ENCODE measurements at regions not wholly inside any gene's neighbourhood (a gene's known extent, or its start where the extent isn't known, plus 50 kb on each side); places are given as distances from the start of the nearest gene placed in this dataset.

DNA sequence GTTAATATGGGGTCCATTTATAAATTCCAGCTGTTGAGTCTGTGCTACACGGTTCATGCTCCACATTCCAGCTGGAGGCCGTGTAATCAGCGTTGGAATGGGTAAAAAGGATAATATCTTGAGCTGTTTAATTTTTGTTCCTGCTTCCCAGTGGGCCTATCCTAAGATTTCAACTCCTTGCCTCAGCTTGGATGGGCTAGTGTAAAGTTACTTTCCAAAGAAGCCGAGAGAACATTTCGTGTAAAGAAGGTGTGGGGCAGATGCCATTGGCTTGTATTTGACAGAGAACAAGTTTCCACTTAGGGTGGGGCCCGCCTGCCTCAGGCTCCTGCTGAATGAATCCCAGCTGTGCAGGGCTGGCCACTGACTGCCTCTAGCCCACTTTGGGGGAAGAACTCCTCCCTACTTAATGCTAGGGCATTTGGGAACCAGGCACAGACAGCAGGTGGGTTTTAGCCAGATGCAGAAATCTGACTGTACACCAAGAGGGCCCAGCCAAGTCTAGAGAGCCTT, 125.9 kb upstream of the LYZL2 start:
- H3K4me3 ChIP-seq (ENCODE audit: low read depth, low read length): no peak overlapping the region
- CTCF ChIA-PET: no interaction called here
- TF ChIP-seq, protein P1, sequence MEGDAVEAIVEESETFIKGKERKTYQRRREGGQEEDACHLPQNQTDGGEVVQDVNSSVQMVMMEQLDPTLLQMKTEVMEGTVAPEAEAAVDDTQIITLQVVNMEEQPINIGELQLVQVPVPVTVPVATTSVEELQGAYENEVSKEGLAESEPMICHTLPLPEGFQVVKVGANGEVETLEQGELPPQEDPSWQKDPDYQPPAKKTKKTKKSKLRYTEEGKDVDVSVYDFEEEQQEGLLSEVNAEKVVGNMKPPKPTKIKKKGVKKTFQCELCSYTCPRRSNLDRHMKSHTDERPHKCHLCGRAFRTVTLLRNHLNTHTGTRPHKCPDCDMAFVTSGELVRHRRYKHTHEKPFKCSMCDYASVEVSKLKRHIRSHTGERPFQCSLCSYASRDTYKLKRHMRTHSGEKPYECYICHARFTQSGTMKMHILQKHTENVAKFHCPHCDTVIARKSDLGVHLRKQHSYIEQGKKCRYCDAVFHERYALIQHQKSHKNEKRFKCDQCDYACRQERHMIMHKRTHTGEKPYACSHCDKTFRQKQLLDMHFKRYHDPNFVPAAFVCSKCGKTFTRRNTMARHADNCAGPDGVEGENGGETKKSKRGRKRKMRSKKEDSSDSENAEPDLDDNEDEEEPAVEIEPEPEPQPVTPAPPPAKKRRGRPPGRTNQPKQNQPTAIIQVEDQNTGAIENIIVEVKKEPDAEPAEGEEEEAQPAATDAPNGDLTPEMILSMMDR (IDR thresholded peaks at IDR 0.05; ENCODE audit: low read depth, low read length): no peak
- peak overlapping the region; percentile 42 for H3K27ac ChIP-seq (ENCODE audit: low read depth, low read length)
- POLR2A ChIA-PET: interaction anchor here (1.7 kb wide), 1 partner anchor 19 kb away, joined by 7 read pairs; no protein-coding TSS in a partner anchor
- peak; percentile 10 for DNase-seq (ENCODE audit: low read depth, low spot score)
- H3K9me3 ChIP-seq (ENCODE audit: control insufficient read depth, insufficient read depth, low read length): no peaks in the 10 kb centered on the region; the same call in 1 of the 2 replicates
- H3K27me3 ChIP-seq (ENCODE audit: control insufficient read depth, insufficient read depth, low read length): no peaks in the 10 kb centered on the region

DNA sequence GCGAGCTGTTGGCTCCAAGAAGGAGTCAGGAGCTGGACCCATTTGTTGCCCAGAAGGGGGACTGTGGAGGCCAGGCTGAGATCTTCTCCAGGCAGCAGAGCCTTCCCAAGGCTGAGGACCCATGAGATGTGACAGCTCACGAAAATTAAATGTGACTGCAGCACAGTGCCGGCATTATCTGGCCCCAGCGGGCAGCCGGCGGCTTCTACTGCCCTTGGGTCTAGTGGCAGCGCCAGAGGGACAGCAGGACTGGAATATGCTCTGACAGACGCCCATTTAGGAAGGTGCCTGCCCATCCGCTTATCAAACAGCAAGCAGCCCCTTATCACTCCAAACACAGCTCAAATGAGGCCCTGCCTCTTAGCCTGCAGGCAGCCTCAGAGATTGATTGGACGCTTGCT, 122.9 kb upstream of the LYZL2 start:
- H3K27me3 ChIP-seq (ENCODE audit: control insufficient read depth, insufficient read depth, low read length): no peaks in the 10 kb centered on the region
- H3K4me3 ChIP-seq (ENCODE audit: low read depth, low read length): no peak overlapping the region
- POLR2A ChIA-PET: no interaction called here
- H3K9me3 ChIP-seq (ENCODE audit: control insufficient read depth, insufficient read depth, low read length): no peaks in the 10 kb centered on the region; the same call in 1 of the 2 replicates
- TF ChIP-seq, protein P1 (IDR thresholded peaks at IDR 0.05; ENCODE audit: low read depth, low read length): no peak
- DNase-seq (ENCODE audit: low read depth, low spot score): no peak
- no peak overlapping the region for H3K27ac ChIP-seq (ENCODE audit: low read depth, low read length)
- CTCF ChIA-PET: interaction anchor here (1.2 kb wide), 1 partner anchor 279 kb away, joined by 3 read pairs; the partner anchor contains the start of gene ZNF438

DNA sequence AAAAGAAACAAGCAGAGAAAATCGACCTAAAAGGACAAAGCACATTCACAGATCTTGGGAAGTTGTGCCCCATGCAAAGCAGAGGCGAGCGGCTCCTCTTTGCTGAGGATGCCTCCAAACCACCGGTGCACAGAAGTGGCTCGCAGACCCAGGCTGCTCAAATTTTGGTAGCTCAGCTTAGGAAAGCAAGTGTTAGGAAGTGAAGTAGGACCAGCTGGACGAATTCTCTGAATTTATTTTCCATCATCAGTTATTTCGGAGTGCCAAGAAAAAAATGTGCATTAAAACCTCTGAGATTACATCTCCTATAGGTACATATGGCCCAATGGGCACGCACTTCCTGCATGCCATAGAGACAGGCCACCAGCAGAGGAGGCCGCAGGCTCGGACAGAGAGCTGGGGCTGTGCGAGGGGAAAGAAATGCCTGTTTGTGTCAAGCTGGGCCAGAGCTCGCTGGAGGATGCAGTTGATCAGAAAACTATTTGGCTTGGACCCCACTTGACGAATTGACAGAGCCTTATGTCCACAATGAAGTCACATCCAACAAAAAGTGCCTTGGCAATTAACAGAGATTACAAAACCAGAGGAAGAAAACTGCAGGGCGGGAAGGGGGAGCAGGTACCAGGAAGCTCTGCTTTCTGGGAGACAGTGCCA, 122.3 kb upstream of the LYZL2 start:
- TF ChIP-seq, protein P1 (IDR thresholded peaks at IDR 0.05; ENCODE audit: low read depth, low read length): peak; percentile 71
- no peak overlapping the region for H3K27ac ChIP-seq (ENCODE audit: low read depth, low read length)
- no peak overlapping the region for H3K4me3 ChIP-seq (ENCODE audit: low read depth, low read length)
- no peaks in the 10 kb centered on the region for H3K27me3 ChIP-seq (ENCODE audit: control insufficient read depth, insufficient read depth, low read length)
- no peaks in the 10 kb centered on the region; the same call in 1 of the 2 replicates for H3K9me3 ChIP-seq (ENCODE audit: control insufficient read depth, insufficient read depth, low read length)
- ChIA-PET POLR2A (no interaction called here), CTCF (interaction anchor here (1.2 kb wide), 1 partner anchor 280 kb away, joined by 3 read pairs; the partner anchor contains the start of gene ZNF438)
- peak; percentile 15 for DNase-seq (ENCODE audit: low read depth, low spot score)

DNA sequence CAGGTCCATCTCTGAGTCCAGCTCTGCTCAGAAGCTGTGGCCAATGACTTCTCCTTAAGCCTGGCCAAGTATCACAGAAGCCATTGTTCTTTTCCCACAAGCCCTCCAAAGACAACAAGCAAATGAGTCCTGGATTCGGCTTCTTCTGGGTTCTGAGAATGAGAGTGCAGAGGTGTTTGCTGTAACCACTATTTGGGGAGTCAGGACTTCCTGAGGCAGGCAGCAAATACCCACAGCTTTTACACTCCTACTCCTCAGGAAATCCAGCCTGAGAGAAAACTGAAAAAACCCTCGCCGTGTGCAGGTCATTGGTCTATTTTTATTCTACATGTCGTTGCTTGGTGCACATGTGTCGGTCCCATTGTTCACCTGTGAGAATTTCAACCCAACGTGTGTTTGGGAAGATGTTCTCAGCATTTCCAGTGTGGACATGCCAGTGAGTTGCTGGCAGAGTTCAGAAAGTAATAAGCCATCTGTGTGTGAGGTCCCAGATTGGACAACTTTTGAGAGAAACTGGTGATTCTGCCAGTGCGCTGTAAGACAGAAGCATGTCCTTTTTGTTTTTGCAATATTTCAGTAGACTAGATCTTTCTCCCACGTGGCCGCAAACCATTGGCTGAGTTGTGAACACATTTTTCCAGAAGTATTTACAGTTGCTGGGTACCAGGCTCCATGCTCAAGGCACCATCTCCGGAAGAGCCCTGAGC, 121.6 kb upstream of the LYZL2 start:
- TF ChIP-seq, protein P1 (IDR thresholded peaks at IDR 0.05; ENCODE audit: low read depth, low read length): no peak
- CTCF ChIA-PET: no interaction called here
- no peak for DNase-seq (ENCODE audit: low read depth, low spot score)
- Histone ChIP-seq H3K27me3 (ENCODE audit: control insufficient read depth, insufficient read depth, low read length) (no peaks in the 10 kb centered on the region), H3K27ac (ENCODE audit: low read depth, low read length) (no peak overlapping the region), H3K4me3 (ENCODE audit: low read depth, low read length) (no peak overlapping the region), H3K9me3 (ENCODE audit: control insufficient read depth, insufficient read depth, low read length) (no peaks in the 10 kb centered on the region; the same call in 1 of the 2 replicates)
- POLR2A ChIA-PET: no interaction called here

DNA sequence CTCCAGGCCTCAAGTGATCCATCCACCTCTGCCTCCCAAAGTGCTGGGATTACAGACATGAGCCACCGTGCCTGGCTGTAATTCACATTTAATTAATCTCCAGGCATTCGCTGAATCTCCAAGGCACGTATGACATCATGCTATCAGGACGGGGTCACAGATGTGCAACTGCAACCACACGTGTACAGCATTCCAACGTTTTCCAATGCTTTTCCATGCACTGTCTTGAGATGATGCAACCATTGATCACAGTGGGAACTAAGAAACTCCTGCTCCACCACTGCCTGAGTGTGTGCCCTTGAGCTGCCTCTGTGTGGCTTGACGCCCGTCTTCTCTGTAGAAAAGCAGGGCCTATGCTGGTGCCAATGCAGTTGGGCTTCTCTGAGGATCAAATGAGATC, 119.8 kb upstream of the LYZL2 start:
- DNase-seq (ENCODE audit: low read depth, low spot score): no peak
- CTCF ChIA-PET: no interaction called here

More for the DNA sequence above, 119.8 kb upstream of the LYZL2 start:
- no peak overlapping the region for H3K27ac ChIP-seq (ENCODE audit: low read depth, low read length)
- H3K4me3 ChIP-seq (ENCODE audit: low read depth, low read length): no peak overlapping the region
- POLR2A ChIA-PET: no interaction called here
- TF ChIP-seq, protein P1 (IDR thresholded peaks at IDR 0.05; ENCODE audit: low read depth, low read length): no peak
- no peaks in the 10 kb centered on the region for H3K27me3 ChIP-seq (ENCODE audit: control insufficient read depth, insufficient read depth, low read length)
- no peaks in the 10 kb centered on the region; the same call in 1 of the 2 replicates for H3K9me3 ChIP-seq (ENCODE audit: control insufficient read depth, insufficient read depth, low read length)

All from AG04450 (cell line).